ENCODE measurements at regions not wholly inside any gene's neighbourhood (a gene's known extent, or its start where the extent isn't known, plus 50 kb on each side); places are given as distances from the start of the nearest gene placed in this dataset.

- H3K4me3 ChIP-seq (ENCODE audit: low read depth, low read length) = no peak overlapping the region
- TF ChIP-seq CTCF (IDR thresholded peaks at IDR 0.05; ENCODE audit: low read depth, low read length, missing control alignments) = no peak
- no peak for DNase-seq (ENCODE audit: low read depth)
- in situ Hi-C loops (cut with HindIII; ENCODE audit: low sequenced_read_pairs) = loop anchor here (5.0 kb wide), 1 partner anchor 90 kb away; no protein-coding TSS in a partner anchor
Measured at GRCh38 chr1:9482403-9482802, 56.9 kb upstream of the SLC25A33 start.

- TF ChIP-seq CTCF (IDR thresholded peaks at IDR 0.05; ENCODE audit: low read depth, low read length, missing control alignments) = no peak
- no peak overlapping the region for H3K4me3 ChIP-seq (ENCODE audit: low read depth, low read length)
- in situ Hi-C loops (cut with HindIII; ENCODE audit: low sequenced_read_pairs) = loop anchor here (5.0 kb wide), 1 partner anchor 89 kb away; no protein-coding TSS in a partner anchor
- DNase-seq (ENCODE audit: low read depth) = no peak
Measured at GRCh38 chr1:9482816-9483572, 56.3 kb upstream of the SLC25A33 start.

GRCh38 chr1:9486466-9487140, 52.7 kb upstream of the SLC25A33 start:
- in situ Hi-C loops (cut with HindIII; ENCODE audit: low sequenced_read_pairs) = no loop called here
- no peak overlapping the region for H3K4me3 ChIP-seq (ENCODE audit: low read depth, low read length)
- no peak for DNase-seq (ENCODE audit: low read depth)
- no peak for TF ChIP-seq CTCF (IDR thresholded peaks at IDR 0.05; ENCODE audit: low read depth, low read length, missing control alignments)
